Panc1 (cell line): ENCODE measurements at regions not wholly inside any gene's neighbourhood (a gene's known extent, or its start where the extent isn't known, plus 50 kb on each side); places are given as distances from the start of the nearest gene placed in this dataset.

ENCODE experiments used
- ATAC-seq: fragments of 200-7000 bp; cut with Tn5 transposase; 2 replicates; pipeline ENCODE4 v1.9.1; 2020; ENCODE audit warnings: mild to moderate bottlenecking, moderate library complexity
- BruUV-seq: library from RNA; stranded (reverse); fragments of 400-500 nt; replicated peaks from 2 replicates; lab custom pipeline; 2021; lab: Mats Ljungman, UMichigan
- CTCF ChIA-PET: fragments of 300-600 bp; sonication (Branson Sonifier 250); formaldehyde crosslinking; loops from one replicate; lab custom pipeline; 2022; ENCODE audit warnings: antibody characterized with exemption; lab: Charles Lee
- POLR2A ChIA-PET: fragments of 300-600 bp; sonication (Branson Sonifier 250); formaldehyde crosslinking; loops from one replicate; lab custom pipeline; 2022; ENCODE audit warnings: antibody characterized with exemption; lab: Charles Lee
- DNase-seq: peaks from one replicate; pipeline ENCODE4 v3.0.0-alpha.2; 2010; ENCODE audit warnings: low read depth, low spot score
- H3K27ac ChIP-seq: 2 replicates; pipeline ENCODE4 v1.5.1; 2011; ENCODE audit warnings: mild to moderate bottlenecking, low read length, inconsistent platforms
- H3K27me3 ChIP-seq: fragments of 200-500 bp; sonication (Bioruptor generic); 2 replicates; pipeline ENCODE4 v1.6.0; 2014; ENCODE audit warnings: low read length, inconsistent platforms; ENCODE audit not compliant: control insufficient read depth, insufficient read depth
- H3K36me3 ChIP-seq: fragments of 200-500 bp; sonication (Bioruptor generic); 2 replicates; pipeline ENCODE4 v1.5.1; 2014; ENCODE audit warnings: inconsistent platforms, mild to moderate bottlenecking, low read length, moderate library complexity; ENCODE audit not compliant: control insufficient read depth, insufficient read depth
- H3K4me1 ChIP-seq: 2 replicates; pipeline ENCODE4 v1.5.1; 2011; ENCODE audit warnings: inconsistent platforms, mild to moderate bottlenecking, low read length, moderate library complexity; ENCODE audit not compliant: control insufficient read depth, insufficient read depth
- H3K4me3 ChIP-seq, 2 experiments: 2 replicates each; pipeline ENCODE4 v1.5.1; 2011 to 2012; ENCODE audit warnings: low read depth in 2 of 2, low read length in 2 of 2, mild to moderate bottlenecking in 2 of 2, inconsistent platforms in 1 of 2, moderate library complexity in 1 of 2
- H3K9me3 ChIP-seq: fragments of 200-500 bp; sonication (Bioruptor generic); 2 replicates; pipeline ENCODE4 v1.5.1; 2014; ENCODE audit warnings: low read depth, mild to moderate bottlenecking, inconsistent platforms, low read length, moderate library complexity; ENCODE audit not compliant: control insufficient read depth, insufficient read depth
- CTCF ChIP-seq: fragments of 450-650 bp; IDR thresholded peaks from 2 replicates; pipeline ENCODE4 v1.5.1; 2017; ENCODE audit warnings: mild to moderate bottlenecking
- POLR2AphosphoS5 ChIP-seq: IDR thresholded peaks from 2 replicates; pipeline ENCODE4 v1.6.1; 2012; ENCODE audit warnings: mild to moderate bottlenecking, low read depth, low read length, moderate library complexity
- REST ChIP-seq, 2 experiments: IDR thresholded peaks; 2 replicates each; pipeline ENCODE4 v1.6.1; 2011 to 2012; ENCODE audit warnings: low read depth in 2 of 2, control low read depth in 1 of 2, low read length in 1 of 2, mild to moderate bottlenecking in 1 of 2, moderate library complexity in 1 of 2; ENCODE audit not compliant: insufficient read depth in 1 of 2
- SIN3A ChIP-seq: IDR thresholded peaks from 2 replicates; pipeline ENCODE4 v1.6.1; 2012; ENCODE audit warnings: low read depth, mild to moderate bottlenecking, low read length, moderate library complexity, borderline replicate concordance; ENCODE audit not compliant: insufficient read depth
- TCF7L2 ChIP-seq: IDR thresholded peaks from 2 replicates; pipeline ENCODE4 v1.6.1; 2011; ENCODE audit warnings: mild to moderate bottlenecking, low read depth, low read length, inconsistent platforms
- in situ Hi-C: cut with HindIII; loops from 2 replicates; pipeline ENCODE4 v1.10.0; 2016; ENCODE audit warnings: low sequenced_read_pairs, low pct_unique_long_range_greater_than_20kb
- intact Hi-C: fragments of 100-400 bp; cut with micrococcal nuclease; formaldehyde crosslinking; loops from one replicate; pipeline ENCODE4 v1.10.0; 2022; ENCODE audit not compliant: unreplicated experiment

- ChIA-PET CTCF (no interaction called here), POLR2A (no interaction called here)
- Histone ChIP-seq H3K4me1 (no peaks in the 10 kb centered on the region), H3K27ac (no peak overlapping the region), H3K36me3 (no peaks in the 10 kb centered on the region), H3K27me3 (no peaks in the 10 kb centered on the region), H3K9me3 (no peaks in the 10 kb centered on the region), H3K4me3 (no peak overlapping the region)
- ATAC-seq: no peak
- intact Hi-C loops: no loop called here
- TF ChIP-seq TCF7L2 (no peak), SIN3A (no peak), REST (IDR thresholded peaks at IDR 0.05; ENCODE audit: insufficient read depth in 1 of 2, low read depth in 2 of 2, low read length in 1 of 2) (no peak), CTCF (no peak), POLR2AphosphoS5 (no peak)
- no TSS peak for BruUV-seq
- no peak for DNase-seq
- in situ Hi-C loops: no loop called here
These were observed 170.8 kb downstream of the MACROH2A1 start for GRCh38 chr5:135228222-135228621.

- in situ Hi-C loops (no loop called here), intact Hi-C loops (no loop called here)
- ChIA-PET CTCF (no interaction called here), POLR2A (no interaction called here)
- Histone ChIP-seq H3K4me1 (no peaks in the 10 kb centered on the region), H3K36me3 (no peaks in the 10 kb centered on the region), H3K27me3 (no peaks in the 10 kb centered on the region), H3K4me3 (no peak overlapping the region), H3K27ac (no peak overlapping the region), H3K9me3 (no peaks in the 10 kb centered on the region)
- DNase-seq (no peak), ATAC-seq (no peak)
- TF ChIP-seq POLR2AphosphoS5: no peak
- no TSS peak for BruUV-seq
These were observed 171.7 kb downstream of the MACROH2A1 start for GRCh38 chr5:135227064-135228022.
